ENCODE measurements at regions not wholly inside any gene's neighbourhood (a gene's known extent, or its start where the extent isn't known, plus 50 kb on each side); places are given as distances from the start of the nearest gene placed in this dataset.

- TF ChIP-seq SIN3A (IDR thresholded peaks at IDR 0.05; ENCODE audit: borderline replicate concordance, insufficient read depth, low read length) = no peak
- TF ChIP-seq REST (IDR thresholded peaks at IDR 0.05; ENCODE audit: insufficient read depth in 1 of 2, low read depth in 2 of 2, low read length in 2 of 2) = no peak
- no peak for TF ChIP-seq POLR2AphosphoS5 (IDR thresholded peaks at IDR 0.05; ENCODE audit: low read depth, low read length)
- no peak for TF ChIP-seq FOXP2 (optimal IDR thresholded peaks at IDR 0.05; ENCODE audit: borderline replicate concordance, extremely low read depth, extremely low read length, insufficient read depth)
Observed at GRCh38 chr4:138960175-138960710, 55.3 kb upstream of the NOCT start.

Data from PFSK-1 (cell line).